Neuron (in vitro differentiated cells): ENCODE measurements at regions not wholly inside any gene's neighbourhood (a gene's known extent, or its start where the extent isn't known, plus 50 kb on each side); places are given as distances from the start of the nearest gene placed in this dataset.

Experiments
- H2AFZ ChIP-seq: one replicate; pipeline ENCODE4 v1.6.1; 2013; ENCODE audit warnings: low read depth, mild to moderate bottlenecking, inconsistent platforms, low read length, moderate library complexity
- H3K27me3 ChIP-seq: one replicate; pipeline ENCODE4 v1.6.1; 2013; ENCODE audit warnings: low read length; ENCODE audit not compliant: insufficient read depth
- H3K36me3 ChIP-seq: one replicate; pipeline ENCODE4 v1.6.1; 2013; ENCODE audit warnings: low read length; ENCODE audit not compliant: insufficient read depth
- H3K4me1 ChIP-seq: one replicate; pipeline ENCODE4 v1.6.1; 2013; ENCODE audit warnings: low read length; ENCODE audit not compliant: insufficient read depth
- H3K4me3 ChIP-seq: 2 replicates; pipeline ENCODE4 v1.5.1; 2013; ENCODE audit warnings: mild to moderate bottlenecking, low read length, moderate library complexity
- H3K9me3 ChIP-seq: one replicate; pipeline ENCODE4 v1.6.1; 2013; ENCODE audit warnings: low read length

DNA sequence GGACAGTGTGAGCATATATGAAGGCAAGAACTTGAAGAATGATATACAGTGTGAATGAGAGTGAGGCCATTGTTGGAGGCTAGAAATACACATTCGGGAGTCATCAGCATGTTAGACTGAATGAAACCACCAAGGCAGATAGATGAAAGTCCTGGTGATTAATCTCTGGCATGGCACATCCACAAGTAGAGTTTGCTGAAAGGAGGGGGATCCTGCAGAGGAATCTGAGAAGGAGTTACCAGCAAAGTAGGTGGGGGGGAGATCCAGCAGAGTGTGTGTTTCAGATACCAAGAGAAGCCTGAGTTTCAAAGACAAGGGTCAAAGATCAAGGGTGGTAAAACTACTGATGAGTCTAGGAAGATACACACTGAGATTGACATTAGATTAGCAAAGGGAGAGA is 426.7 kb upstream of the DCN start:
- Histone ChIP-seq H3K4me1 (peaks cover 5% of the 10 kb centered on the region), H2AFZ (no peak overlapping the region), H3K27me3 (no peaks in the 10 kb centered on the region), H3K4me3 (no peak overlapping the region), H3K9me3 (no peaks in the 10 kb centered on the region), H3K36me3 (no peaks in the 10 kb centered on the region)

DNA sequence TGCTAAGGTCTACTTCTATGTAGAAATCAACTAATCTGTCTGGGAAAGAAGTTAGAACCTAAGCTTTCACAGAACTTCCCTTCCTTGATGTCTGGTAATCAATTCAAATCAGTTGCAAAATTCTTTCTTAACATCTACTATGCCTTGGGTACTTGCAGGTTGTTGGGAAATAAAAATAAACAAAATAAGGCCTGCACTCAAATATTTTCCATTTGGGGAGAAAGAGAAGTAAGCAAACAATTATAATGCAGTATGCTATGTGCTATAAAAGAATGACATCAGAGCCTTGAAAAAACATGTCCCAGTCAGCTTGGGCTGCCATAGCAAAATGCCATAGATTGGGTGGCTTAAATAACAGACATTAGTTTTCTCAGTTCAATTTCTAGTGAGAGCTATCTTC is 425.9 kb upstream of the DCN start:
- Histone ChIP-seq H2AFZ (no peak overlapping the region), H3K27me3 (no peaks in the 10 kb centered on the region), H3K36me3 (no peaks in the 10 kb centered on the region), H3K4me1 (peaks cover 5% of the 10 kb centered on the region), H3K9me3 (no peaks in the 10 kb centered on the region), H3K4me3 (no peak overlapping the region)

- no peaks in the 10 kb centered on the region for H3K27me3 ChIP-seq
- H3K4me1 ChIP-seq = peaks cover 5% of the 10 kb centered on the region
- no peaks in the 10 kb centered on the region for H3K9me3 ChIP-seq
Observed at GRCh38 chr12:91606662-91607377, 424.2 kb upstream of the DCN start.

GRCh38 chr12:91604897-91605296 is 422.3 kb upstream of the DCN start:
- no peaks in the 10 kb centered on the region for H3K36me3 ChIP-seq
- H3K9me3 ChIP-seq = no peaks in the 10 kb centered on the region
- no peak overlapping the region for H3K4me3 ChIP-seq
- H3K4me1 ChIP-seq = peaks cover 5% of the 10 kb centered on the region
- no peaks in the 10 kb centered on the region for H3K27me3 ChIP-seq
- H2AFZ ChIP-seq = no peak overlapping the region

More at GRCh38 chr12:91606662-91607377, 424.2 kb upstream of the DCN start:
- H3K36me3 ChIP-seq = no peaks in the 10 kb centered on the region
- no peak overlapping the region for H2AFZ ChIP-seq
- no peak overlapping the region for H3K4me3 ChIP-seq

DNA sequence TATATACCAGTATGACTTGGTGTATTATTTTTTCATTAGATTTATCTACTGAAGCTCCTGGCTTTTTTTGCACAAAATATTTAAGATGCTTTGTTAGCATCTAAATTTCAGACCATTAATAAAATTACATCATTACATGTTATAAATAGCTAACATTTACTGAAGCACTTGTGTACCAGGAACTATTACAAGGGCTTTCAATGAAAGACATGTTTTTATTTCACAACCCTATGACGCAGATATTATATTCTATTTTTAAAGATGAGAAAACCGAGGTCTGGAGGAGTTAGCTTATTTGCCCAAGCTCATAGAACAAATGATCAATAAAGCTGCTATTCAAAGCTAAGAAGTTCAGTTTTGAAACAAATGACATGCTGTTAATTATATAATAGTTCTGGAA is 420.4 kb upstream of the DCN start:
- no peak overlapping the region for H2AFZ ChIP-seq
- no peaks in the 10 kb centered on the region for H3K27me3 ChIP-seq
- no peaks in the 10 kb centered on the region for H3K36me3 ChIP-seq
- no peaks in the 10 kb centered on the region for H3K4me1 ChIP-seq
- H3K4me3 ChIP-seq = no peak overlapping the region
- peaks cover 2% of the 10 kb centered on the region for H3K9me3 ChIP-seq

DNA sequence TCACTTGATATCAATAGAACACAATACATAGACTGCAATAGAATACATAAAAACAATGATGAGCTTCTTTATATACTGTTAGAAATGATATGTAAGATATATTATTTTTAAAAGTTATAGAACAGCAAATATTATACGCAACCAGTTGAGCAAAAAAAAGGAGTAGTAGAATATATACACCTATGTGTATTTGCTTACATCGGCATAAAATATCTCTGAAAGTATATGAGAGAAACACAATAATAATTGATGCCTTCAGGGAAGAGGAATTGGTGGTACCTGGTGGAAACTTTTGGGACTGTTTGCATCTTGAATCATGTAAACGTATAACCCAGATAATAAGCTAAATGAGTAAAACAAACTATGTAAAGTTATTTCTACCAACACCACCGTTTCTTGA is 418.4 kb upstream of the DCN start:
- Histone ChIP-seq H3K4me3 (no peak overlapping the region), H2AFZ (no peak overlapping the region), H3K36me3 (no peaks in the 10 kb centered on the region), H3K4me1 (no peaks in the 10 kb centered on the region), H3K27me3 (no peaks in the 10 kb centered on the region), H3K9me3 (peaks cover 5% of the 10 kb centered on the region)

DNA sequence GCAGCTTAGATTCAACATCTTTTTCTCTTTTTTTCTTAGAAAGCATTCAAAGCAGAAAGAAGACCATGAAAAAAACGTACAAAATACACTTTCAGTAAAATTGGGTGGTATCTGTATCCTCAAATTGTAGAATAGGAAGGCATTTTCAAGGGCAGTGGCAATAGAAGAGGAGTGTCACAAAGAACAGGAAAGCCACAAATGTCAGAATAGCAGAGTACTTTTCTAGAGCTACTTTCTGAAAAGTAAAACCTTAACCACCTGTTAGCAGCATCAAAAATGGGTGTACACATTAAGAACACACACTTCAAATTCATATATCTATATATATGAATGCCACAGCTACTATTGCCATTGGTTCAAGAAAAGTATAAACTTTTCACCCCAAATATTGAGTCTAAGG is 412.1 kb upstream of the DCN start:
- Histone ChIP-seq H2AFZ (peak overlapping the region; percentile 81), H3K27me3 (no peaks in the 10 kb centered on the region), H3K4me3 (no peak overlapping the region), H3K4me1 (peaks cover 8% of the 10 kb centered on the region), H3K9me3 (peaks cover 5% of the 10 kb centered on the region), H3K36me3 (no peaks in the 10 kb centered on the region)

GRCh38 chr12:91591639-91591987 is 409.0 kb upstream of the DCN start:
- H3K9me3 ChIP-seq = no peaks in the 10 kb centered on the region
- H3K4me1 ChIP-seq = peaks cover 8% of the 10 kb centered on the region
- no peak overlapping the region for H2AFZ ChIP-seq
- no peaks in the 10 kb centered on the region for H3K36me3 ChIP-seq
- no peaks in the 10 kb centered on the region for H3K27me3 ChIP-seq
- no peak overlapping the region for H3K4me3 ChIP-seq

- no peaks in the 10 kb centered on the region for H3K9me3 ChIP-seq
- no peaks in the 10 kb centered on the region for H3K36me3 ChIP-seq
- H3K4me1 ChIP-seq = peaks cover 8% of the 10 kb centered on the region
- no peak overlapping the region for H2AFZ ChIP-seq
- H3K27me3 ChIP-seq = no peaks in the 10 kb centered on the region
- H3K4me3 ChIP-seq = no peak overlapping the region
Observed at GRCh38 chr12:91590966-91591638, 408.5 kb upstream of the DCN start.

DNA sequence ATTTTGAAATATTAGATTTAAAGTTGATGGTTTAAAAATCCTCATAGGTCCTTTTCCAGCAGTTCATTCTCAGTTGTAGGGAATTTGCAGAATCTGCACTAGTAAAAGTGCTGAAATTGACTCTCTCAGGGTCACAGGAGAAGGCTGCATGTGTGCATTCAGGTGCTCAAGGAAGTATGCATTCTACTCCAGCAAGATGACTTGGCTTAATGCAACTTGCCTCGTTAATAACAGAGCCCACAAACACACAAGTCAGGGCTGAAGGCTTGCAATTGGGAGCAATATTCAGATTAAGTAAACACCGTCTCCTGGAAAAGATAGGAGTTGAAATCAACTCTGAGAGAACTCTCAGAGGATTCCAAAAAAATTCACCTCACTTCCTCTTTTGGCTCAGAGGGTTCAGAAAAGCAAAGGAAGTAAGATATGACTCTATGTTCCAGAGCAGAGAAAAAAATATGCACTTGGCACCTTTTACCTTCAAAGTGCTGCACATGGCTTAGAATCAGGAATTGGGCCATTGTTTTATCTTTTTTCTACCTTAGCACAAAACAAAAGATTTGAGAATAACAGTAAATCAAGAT is 406.3 kb upstream of the DCN start:
- H3K4me1 ChIP-seq = peaks cover under 1% of the 10 kb centered on the region
- H3K36me3 ChIP-seq = no peaks in the 10 kb centered on the region
- no peaks in the 10 kb centered on the region for H3K27me3 ChIP-seq
- H3K9me3 ChIP-seq = no peaks in the 10 kb centered on the region
- H2AFZ ChIP-seq = no peak overlapping the region
- H3K4me3 ChIP-seq = no peak overlapping the region

DNA sequence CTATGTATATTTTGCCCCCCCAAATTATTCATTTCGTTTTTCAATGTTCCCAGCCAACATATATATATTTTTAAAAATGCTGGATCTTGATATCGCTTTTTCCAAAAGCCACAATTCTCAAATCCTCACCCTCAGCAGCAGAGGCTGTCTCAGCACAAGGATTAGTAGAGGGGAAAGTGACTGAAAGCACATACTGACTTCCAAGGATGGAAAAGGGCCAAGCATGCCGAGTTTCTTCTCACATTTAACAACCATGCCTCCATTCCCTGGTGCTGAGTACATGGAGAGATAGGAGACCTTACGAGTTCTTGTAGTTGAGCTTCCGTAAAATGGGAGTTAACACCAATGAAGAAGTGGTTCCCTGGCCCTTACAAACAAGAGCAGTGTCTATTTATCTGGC is 403.4 kb upstream of the DCN start:
- H2AFZ ChIP-seq = peak overlapping the region; percentile 12
- no peaks in the 10 kb centered on the region for H3K27me3 ChIP-seq
- no peaks in the 10 kb centered on the region for H3K9me3 ChIP-seq
- no peaks in the 10 kb centered on the region for H3K36me3 ChIP-seq
- H3K4me3 ChIP-seq = no peak overlapping the region
- H3K4me1 ChIP-seq = peaks cover 16% of the 10 kb centered on the region

GRCh38 chr12:91582811-91583210 is 400.2 kb upstream of the DCN start:
- H3K27me3 ChIP-seq = no peaks in the 10 kb centered on the region
- no peaks in the 10 kb centered on the region for H3K9me3 ChIP-seq
- no peaks in the 10 kb centered on the region for H3K36me3 ChIP-seq
- H3K4me1 ChIP-seq = peaks cover 27% of the 10 kb centered on the region
- H2AFZ ChIP-seq = no peak overlapping the region
- no peak overlapping the region for H3K4me3 ChIP-seq

DNA sequence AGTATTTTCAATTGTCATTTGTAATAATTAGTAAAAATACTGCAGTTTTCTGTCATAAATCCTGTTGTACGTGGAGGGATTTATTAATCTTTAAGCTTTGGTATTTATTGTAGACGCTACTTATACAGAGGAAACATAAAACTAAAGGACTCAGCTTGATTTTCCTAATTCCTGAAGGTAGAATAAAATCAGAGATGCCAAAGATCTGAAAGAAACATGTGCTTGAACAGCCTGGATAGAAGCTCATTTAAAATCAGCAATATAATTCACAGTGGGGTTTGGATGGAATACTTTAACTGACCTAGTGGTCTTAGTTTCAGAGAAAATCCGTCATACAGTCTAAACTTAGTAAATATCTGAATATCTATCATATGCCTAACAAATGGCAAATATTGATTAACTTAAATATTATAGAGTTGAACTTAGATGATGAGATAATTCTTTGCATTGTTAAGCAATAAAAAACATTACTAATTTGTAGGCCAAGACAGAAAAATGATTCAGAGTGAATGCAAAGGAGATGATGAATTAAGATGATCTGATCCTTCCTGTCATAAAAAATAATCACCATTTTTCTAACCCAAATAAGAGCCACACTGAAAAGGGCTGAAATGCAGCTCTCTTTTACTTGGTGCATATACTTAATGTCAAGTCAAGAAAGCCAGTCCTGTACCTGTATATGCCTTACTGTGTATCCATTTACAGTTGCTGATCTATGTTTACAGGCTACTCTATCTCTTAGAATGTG is 397.1 kb upstream of the DCN start:
- no peaks in the 10 kb centered on the region for H3K9me3 ChIP-seq
- peaks cover 32% of the 10 kb centered on the region for H3K4me1 ChIP-seq
- no peaks in the 10 kb centered on the region for H3K36me3 ChIP-seq
- no peaks in the 10 kb centered on the region for H3K27me3 ChIP-seq
- H2AFZ ChIP-seq = no peak overlapping the region
- H3K4me3 ChIP-seq = no peak overlapping the region
